SIG-M5 treated with dmso at 0.1 percent for 504 hours (cell line): ENCODE measurements at regions not wholly inside any gene's neighbourhood (a gene's known extent, or its start where the extent isn't known, plus 50 kb on each side); places are given as distances from the start of the nearest gene placed in this dataset.

Source experiments
- DNase-seq: peaks from one replicate; lab custom pipeline; 2025; ENCODE audit not compliant: unreplicated experiment; lab: John Stamatoyannopoulos, UW

- peak; percentile 41 for DNase-seq
These were observed 75.7 kb upstream of the FOXP4 start for GRCh38 chr6:41470331-41471063.

- no peak for DNase-seq
These were observed 74.9 kb upstream of the FOXP4 start for GRCh38 chr6:41471064-41471895.

GRCh38 chr6:41474213-41474933 lies 71.8 kb upstream of the FOXP4 start:
- DNase-seq, result no peak

GRCh38 chr6:41475164-41475563 lies 71.0 kb upstream of the FOXP4 start:
- DNase-seq, result no peak

GRCh38 chr6:41475737-41476357 lies 70.3 kb upstream of the FOXP4 start:
- DNase-seq, result no peak

GRCh38 chr6:41476401-41476800 lies 69.8 kb upstream of the FOXP4 start:
- DNase-seq, result no peak

GRCh38 chr6:41477572-41477971 lies 68.6 kb upstream of the FOXP4 start:
- DNase-seq, result no peak

GRCh38 chr6:41483943-41484342 lies 62.2 kb upstream of the FOXP4 start:
- DNase-seq, result no peak

GRCh38 chr6:41487860-41488432 lies 58.2 kb upstream of the FOXP4 start:
- no peak for DNase-seq

GRCh38 chr6:41488433-41489119 lies 57.6 kb upstream of the FOXP4 start:
- DNase-seq, result no peak

- DNase-seq, result no peak
These were observed 56.9 kb upstream of the FOXP4 start for GRCh38 chr6:41489120-41489851.

- no peak for DNase-seq
These were observed 53.8 kb upstream of the FOXP4 start for GRCh38 chr6:41492261-41492891.

GRCh38 chr6:41494212-41495110 lies 51.7 kb upstream of the FOXP4 start:
- DNase-seq, result no peak
